ENCODE measurements at regions not wholly inside any gene's neighbourhood (a gene's known extent, or its start where the extent isn't known, plus 50 kb on each side); places are given as distances from the start of the nearest gene placed in this dataset.
"Not testable (repeated sequence)": the region's sequence is repeated elsewhere in the genome, so short reads cannot be mapped to it uniquely, and the experiment has no call there.

DNA sequence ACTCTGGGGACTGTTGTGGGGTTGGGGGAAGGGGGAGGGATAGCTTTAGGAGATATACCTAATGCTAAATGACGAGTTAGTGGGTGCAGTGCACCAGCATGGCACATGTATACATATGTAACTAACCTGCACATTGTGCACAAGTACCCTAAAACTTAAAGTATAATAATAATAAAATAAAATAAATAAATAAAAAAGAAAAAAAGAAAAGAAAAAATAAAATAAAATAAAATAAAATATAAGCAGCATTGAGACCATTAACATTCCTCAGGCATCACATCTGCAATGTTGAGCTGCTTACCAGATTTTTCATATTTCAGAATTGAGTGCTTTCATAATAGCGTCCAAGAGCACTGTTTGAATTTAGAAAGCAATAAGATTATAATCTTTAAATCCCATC lies 263.2 kb upstream of the GJE1 start:
- H3K4me1 Mint-ChIP-seq; DNase-seq; POLR2A ChIA-PET; intact Hi-C loops (cut with DNase I, micrococcal nuclease); H3K36me3 Mint-ChIP-seq (ENCODE audit: low read depth); H3K27me3 Mint-ChIP-seq; H3K9me3 Mint-ChIP-seq (ENCODE audit: low read depth); H3K27ac Mint-ChIP-seq; ATAC-seq; H3K4me3 Mint-ChIP-seq: not testable (repeated sequence)
- CTCF ChIA-PET: interaction anchor here (0.7 kb wide), 1 partner anchor 1794 kb away, joined by 3 read pairs; no protein-coding TSS in a partner anchor

DNA sequence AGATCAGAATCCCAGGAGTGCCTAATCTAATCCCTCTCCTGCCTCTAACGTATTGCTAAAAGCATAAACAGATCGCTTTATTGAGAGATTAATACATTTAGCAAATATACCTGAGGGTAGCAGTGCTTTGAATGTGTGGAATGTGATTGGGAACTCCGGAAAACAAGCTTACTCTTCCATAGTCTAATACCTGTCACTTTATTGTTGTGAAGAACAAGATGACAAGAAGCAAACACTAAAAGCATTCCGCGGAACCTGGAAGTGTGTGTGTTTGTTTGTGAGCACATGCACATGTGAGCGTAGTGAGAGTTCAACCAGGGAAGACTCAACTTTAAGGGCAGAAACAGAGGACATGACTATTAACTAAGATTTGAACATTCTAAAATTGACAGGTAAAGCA lies 265.0 kb upstream of the GJE1 start:
- Mint-ChIP-seq H3K27ac (no peak overlapping the region), H3K27me3 (no peaks in the 10 kb centered on the region), H3K4me1 (no peaks in the 10 kb centered on the region), H3K36me3 (ENCODE audit: low read depth) (no peaks in the 10 kb centered on the region), H3K4me3 (no peak overlapping the region), H3K9me3 (ENCODE audit: low read depth) (peaks cover 1% of the 10 kb centered on the region)
- intact Hi-C loops (cut with DNase I, micrococcal nuclease): no loop called here
- ATAC-seq (no peak), DNase-seq (no peak)
- CTCF ChIA-PET: no interaction called here
- POLR2A ChIA-PET: no interaction called here

DNA sequence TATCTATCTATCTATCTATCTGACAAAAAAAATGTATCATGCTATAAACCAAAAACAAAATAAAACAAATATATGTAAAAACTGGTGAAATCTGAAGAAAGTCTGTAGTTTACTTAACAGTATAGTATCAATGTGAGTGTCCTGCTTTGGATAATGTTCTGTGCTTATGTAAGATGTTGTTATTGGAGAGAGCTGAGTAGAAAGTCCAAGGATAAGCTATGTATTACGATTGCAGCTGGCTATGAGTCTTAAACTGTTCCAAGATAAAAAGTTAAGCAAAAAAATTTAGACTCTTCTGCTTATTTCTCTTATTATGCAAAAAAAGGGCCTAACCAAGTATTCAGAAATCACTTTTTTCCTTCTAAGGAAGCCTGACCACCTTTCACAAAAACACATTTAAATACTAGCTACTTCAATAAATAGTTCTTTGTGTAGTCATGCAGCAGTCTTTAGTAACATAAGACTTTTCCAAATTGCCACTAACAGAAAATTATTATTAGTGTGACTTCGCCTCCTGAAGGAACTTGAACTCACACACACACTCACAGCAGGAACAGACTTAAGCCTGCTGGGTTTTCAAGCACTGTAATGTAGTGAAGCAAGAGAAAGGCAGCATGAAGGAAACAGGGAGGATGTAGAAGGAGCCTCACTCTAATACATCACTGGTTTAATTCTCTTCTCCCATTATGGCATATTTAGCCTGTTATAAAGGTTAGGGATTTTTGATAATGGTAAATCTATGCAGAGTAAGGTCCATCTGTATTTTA lies 265.8 kb upstream of the GJE1 start:
- Mint-ChIP-seq H3K27me3 (no peaks in the 10 kb centered on the region), H3K9me3 (ENCODE audit: low read depth) (peaks cover 1% of the 10 kb centered on the region), H3K27ac (no peak overlapping the region), H3K4me3 (no peak overlapping the region), H3K4me1 (no peaks in the 10 kb centered on the region), H3K36me3 (ENCODE audit: low read depth) (no peaks in the 10 kb centered on the region)
- CTCF ChIA-PET: no interaction called here
- intact Hi-C loops (cut with DNase I, micrococcal nuclease): no loop called here
- POLR2A ChIA-PET: no interaction called here
- no peak for DNase-seq
- ATAC-seq: no peak

DNA sequence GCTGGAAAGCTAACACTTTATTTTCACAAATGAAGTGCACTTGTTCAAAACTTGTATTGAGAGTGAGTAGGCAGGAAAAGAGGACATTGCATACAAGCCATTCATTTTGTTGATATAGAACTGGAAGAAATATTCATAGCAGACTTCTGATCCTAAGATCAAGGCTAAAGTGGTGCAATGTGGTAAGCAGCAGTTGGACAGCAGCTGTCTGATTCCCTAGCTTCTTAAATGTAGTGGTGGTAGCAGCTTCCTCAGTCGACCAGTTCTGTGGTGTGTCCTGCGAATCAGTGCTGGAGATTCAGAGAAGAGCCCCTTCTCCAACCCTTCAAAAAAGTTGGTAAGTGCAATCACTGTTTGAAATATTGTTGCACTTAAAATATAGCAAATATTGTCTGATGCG lies 281.7 kb upstream of the GJE1 start:
- intact Hi-C loops (cut with DNase I, micrococcal nuclease): no loop called here
- no peak for ATAC-seq
- Mint-ChIP-seq H3K36me3 (ENCODE audit: low read depth) (no peaks in the 10 kb centered on the region), H3K27ac (no peak overlapping the region), H3K9me3 (ENCODE audit: low read depth) (no peaks in the 10 kb centered on the region), H3K27me3 (no peaks in the 10 kb centered on the region), H3K4me3 (no peak overlapping the region), H3K4me1 (peaks cover 29% of the 10 kb centered on the region)
- CTCF ChIA-PET: no interaction called here
- DNase-seq: no peak
- POLR2A ChIA-PET: no interaction called here

DNA sequence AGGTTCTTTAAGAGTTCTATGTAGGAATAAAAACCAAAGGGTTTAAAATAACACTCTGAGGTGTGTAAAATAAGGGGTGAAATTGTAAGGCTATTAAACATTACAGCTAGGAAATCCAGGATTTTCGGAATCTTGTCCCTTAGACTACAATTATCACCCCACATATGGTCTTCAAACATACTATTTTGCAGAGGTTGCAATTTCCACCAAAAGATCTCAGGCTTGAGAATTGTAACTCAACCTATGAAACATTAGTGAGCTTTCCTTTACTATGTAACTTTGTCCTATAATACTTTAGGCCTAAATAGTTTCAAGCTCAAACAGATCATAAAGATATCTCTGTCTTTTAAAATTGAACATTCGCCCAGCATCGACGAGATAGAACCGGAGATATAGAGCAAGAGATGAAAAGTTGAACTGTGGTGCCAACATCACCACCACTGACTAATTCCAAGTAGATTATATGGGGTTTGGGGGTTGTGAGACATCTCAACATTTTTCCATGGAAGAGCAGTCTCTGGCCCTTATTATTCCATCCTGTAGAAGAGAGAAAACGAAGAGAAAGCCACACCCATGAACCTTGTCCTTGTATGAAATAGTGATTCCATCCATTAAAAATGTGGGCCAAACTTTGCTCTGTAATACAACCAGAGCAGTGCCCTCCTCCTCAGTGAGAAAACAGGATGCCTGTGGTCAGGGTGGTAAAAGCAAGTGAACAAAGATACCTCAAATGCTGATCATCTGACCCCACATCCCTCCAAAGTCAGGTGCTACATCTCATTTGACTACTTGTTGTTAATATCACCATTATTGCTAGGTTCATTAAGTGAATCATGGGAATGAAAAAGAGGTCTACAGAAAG lies 284.5 kb upstream of the GJE1 start:
- intact Hi-C loops (cut with DNase I, micrococcal nuclease): no loop called here
- Mint-ChIP-seq H3K9me3 (ENCODE audit: low read depth) (no peaks in the 10 kb centered on the region), H3K4me3 (no peak overlapping the region), H3K27me3 (no peaks in the 10 kb centered on the region), H3K27ac (peak overlapping the region; percentile 39), H3K4me1 (peaks cover 29% of the 10 kb centered on the region), H3K36me3 (ENCODE audit: low read depth) (no peaks in the 10 kb centered on the region)
- DNase-seq (peak; percentile 24), ATAC-seq (peak; percentile 68)
- CTCF ChIA-PET: interaction anchor here (1.0 kb wide), 1 partner anchor 8 kb away, joined by 3 read pairs; no protein-coding TSS in a partner anchor
- POLR2A ChIA-PET: no interaction called here

DNA sequence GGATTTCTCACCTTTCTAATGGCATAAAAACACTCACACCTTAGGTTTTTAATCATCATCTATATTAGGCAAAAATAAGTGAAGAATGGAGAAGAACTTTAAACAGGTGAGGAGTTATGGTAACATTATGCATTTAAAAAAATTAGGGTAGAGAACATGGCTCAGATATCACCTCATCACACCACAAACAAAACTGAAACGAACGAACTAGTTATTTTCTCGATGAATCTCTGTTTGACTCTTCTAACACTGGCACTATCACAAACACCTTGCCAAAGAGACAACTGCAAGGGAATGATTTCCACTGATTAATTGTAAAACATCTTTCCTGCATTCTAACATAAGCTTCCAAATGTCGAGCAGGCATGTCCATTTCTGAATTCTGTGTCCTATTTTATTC lies 286.1 kb upstream of the GJE1 start:
- no peak for ATAC-seq
- no peaks in the 10 kb centered on the region for H3K9me3 Mint-ChIP-seq (ENCODE audit: low read depth)
- H3K4me3 Mint-ChIP-seq: no peak overlapping the region
- H3K36me3 Mint-ChIP-seq (ENCODE audit: low read depth): no peaks in the 10 kb centered on the region
- DNase-seq: no peak
- H3K27ac Mint-ChIP-seq: no peak overlapping the region
- ChIA-PET POLR2A (no interaction called here), CTCF (no interaction called here)
- no peaks in the 10 kb centered on the region for H3K27me3 Mint-ChIP-seq
- peaks cover 29% of the 10 kb centered on the region for H3K4me1 Mint-ChIP-seq
- intact Hi-C loops (cut with DNase I, micrococcal nuclease): no loop called here

DNA sequence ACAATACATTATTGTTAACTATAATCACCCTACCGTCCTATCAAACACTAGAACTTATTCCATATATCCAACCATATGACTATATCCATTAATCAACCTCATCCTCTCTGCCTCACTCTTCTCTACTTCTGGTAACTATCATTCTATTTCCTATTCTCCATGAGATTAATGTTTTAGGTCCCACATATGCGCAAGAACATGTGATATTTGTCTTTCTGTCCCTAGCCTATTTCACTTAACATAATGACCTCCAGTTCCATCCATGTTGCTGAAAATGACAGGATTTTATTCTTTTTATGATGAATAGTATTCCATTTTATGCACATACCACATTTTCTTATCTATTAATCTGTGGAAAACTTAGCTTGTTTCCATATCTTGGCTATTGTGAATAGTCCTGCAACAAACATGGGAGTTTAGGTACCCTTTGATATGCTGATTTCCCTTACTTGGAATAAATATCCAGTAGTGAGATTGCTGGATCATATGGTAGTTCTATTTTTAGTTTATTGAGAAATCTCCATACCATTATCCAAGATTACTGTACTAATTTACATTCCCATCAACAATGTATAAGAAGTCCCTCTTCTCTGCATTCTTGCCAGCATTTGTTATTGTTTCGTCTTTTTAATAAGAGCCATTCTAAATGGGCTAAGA lies 289.4 kb upstream of the GJE1 start:
- DNase-seq: no peak
- no peak for ATAC-seq
- H3K27me3 Mint-ChIP-seq: no peaks in the 10 kb centered on the region
- no peaks in the 10 kb centered on the region for H3K36me3 Mint-ChIP-seq (ENCODE audit: low read depth)
- no peaks in the 10 kb centered on the region for H3K9me3 Mint-ChIP-seq (ENCODE audit: low read depth)
- intact Hi-C loops (cut with DNase I, micrococcal nuclease): no loop called here
- CTCF ChIA-PET: no interaction called here
- H3K4me1 Mint-ChIP-seq: peaks cover 16% of the 10 kb centered on the region
- no peak overlapping the region for H3K4me3 Mint-ChIP-seq
- POLR2A ChIA-PET: no interaction called here
- no peak overlapping the region for H3K27ac Mint-ChIP-seq

DNA sequence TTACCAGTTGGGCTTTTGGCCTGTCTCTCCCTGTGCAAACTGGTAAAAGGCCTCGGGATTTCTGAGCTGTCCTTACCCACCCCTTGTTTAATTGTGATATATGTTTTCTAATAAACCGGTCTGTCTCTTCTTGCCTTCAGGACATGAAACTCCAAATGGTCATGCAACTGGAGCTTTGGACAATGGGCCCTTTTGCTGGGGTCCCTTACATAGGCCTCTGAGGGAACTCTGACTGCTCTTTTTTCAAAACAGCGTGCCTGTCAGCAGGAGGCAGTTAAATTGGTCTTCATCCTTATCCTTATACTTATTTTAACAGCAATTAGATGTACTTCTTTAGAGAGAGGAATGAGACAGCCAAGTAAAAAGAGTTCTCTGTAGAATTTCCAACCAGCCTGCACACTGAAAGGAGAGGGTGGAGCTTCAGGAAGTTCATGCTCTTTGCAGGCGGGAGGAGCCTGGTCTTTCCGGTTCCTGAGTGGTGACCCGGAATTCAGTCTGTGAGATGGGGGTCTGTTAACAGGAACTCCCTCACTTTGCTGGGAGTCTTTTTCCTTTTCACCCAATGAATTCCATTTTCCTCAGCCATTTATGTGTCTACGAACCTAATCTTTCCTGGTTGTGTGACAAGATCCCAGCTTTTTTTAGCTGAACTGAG lies 299.6 kb upstream of the GJE1 start:
- no peak overlapping the region for H3K4me3 Mint-ChIP-seq
- no peaks in the 10 kb centered on the region for H3K4me1 Mint-ChIP-seq
- H3K36me3 Mint-ChIP-seq (ENCODE audit: low read depth): no peaks in the 10 kb centered on the region
- no peak overlapping the region for H3K27ac Mint-ChIP-seq
- POLR2A ChIA-PET: no interaction called here
- ATAC-seq (no peak), DNase-seq (no peak)
- no peaks in the 10 kb centered on the region for H3K9me3 Mint-ChIP-seq (ENCODE audit: low read depth)
- H3K27me3 Mint-ChIP-seq: no peaks in the 10 kb centered on the region
- intact Hi-C loops (cut with DNase I, micrococcal nuclease): no loop called here
- CTCF ChIA-PET: no interaction called here

DNA sequence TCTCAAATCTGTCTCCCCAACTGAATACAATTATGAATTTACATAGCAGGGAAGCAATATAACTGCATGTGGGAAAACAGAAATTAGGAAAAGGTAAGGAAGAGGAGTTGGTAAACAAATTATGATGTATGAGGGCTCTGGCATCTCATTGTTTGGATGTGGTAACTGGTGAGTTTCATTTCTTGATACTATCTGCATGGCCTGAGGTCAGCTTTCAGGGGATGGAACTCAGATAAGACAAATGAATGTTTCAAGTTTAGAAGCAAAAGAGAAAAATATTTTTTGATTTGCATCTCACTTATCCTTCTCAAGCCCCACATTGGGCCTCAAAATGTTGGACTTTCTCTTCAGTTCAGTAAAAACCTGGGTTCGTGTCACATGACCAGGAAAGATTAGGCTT lies 302.2 kb upstream of the GJE1 start:
- Mint-ChIP-seq H3K27me3 (no peaks in the 10 kb centered on the region), H3K9me3 (ENCODE audit: low read depth) (no peaks in the 10 kb centered on the region), H3K36me3 (ENCODE audit: low read depth) (no peaks in the 10 kb centered on the region), H3K4me3 (no peak overlapping the region), H3K27ac (no peak overlapping the region), H3K4me1 (no peaks in the 10 kb centered on the region)
- ChIA-PET CTCF (interaction anchor here (1.7 kb wide), 1 partner anchor 147 kb away, joined by 5 read pairs; no protein-coding TSS in a partner anchor), POLR2A (no interaction called here)
- DNase-seq (no peak), ATAC-seq (no peak)
- intact Hi-C loops (cut with DNase I, micrococcal nuclease): no loop called here

DNA sequence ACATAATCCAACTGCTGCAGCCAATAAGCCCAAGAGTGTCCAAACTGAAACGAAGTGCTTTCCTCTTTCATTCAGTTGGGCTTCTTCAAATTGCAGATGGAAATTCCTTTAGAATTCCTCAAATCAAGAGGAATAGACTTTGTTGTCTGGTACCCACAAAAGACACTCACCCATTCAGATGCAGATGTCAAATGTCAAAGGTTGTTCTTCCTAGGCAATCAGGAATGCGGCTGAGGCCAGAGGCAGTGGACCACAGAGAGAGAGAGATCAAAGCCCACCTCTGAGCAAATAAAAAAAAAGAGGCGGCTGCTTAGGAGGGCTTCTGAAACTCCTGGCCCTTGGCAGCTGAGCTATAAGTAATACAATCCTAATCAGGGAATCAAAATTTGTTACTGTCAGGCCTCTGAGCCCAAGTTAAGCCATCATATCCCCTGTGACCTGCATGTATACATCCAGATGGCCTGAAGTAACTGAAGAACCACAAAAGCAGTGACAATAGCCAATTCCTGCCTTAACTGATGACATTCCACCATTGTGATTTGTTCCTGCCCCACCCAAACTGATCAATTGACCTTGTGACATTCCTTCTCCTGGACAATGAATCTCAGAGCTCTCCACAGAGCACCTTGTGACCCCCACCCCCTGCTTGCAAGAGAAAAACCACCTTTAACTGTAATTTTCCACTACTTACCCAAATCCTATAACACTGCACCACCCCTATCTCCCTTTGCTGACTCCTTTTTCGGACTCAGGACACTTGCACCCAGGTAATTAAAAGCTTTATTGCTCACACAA lies 303.0 kb upstream of the GJE1 start:
- ATAC-seq (no peak), DNase-seq (no peak)
- POLR2A ChIA-PET: no interaction called here
- intact Hi-C loops (cut with DNase I, micrococcal nuclease): no loop called here
- no peaks in the 10 kb centered on the region for H3K36me3 Mint-ChIP-seq (ENCODE audit: low read depth)
- CTCF ChIA-PET: no interaction called here
- H3K27me3 Mint-ChIP-seq: no peaks in the 10 kb centered on the region
- H3K4me1 Mint-ChIP-seq: no peaks in the 10 kb centered on the region
- H3K9me3 Mint-ChIP-seq (ENCODE audit: low read depth): no peaks in the 10 kb centered on the region
- no peak overlapping the region for H3K4me3 Mint-ChIP-seq
- no peak overlapping the region for H3K27ac Mint-ChIP-seq

DNA sequence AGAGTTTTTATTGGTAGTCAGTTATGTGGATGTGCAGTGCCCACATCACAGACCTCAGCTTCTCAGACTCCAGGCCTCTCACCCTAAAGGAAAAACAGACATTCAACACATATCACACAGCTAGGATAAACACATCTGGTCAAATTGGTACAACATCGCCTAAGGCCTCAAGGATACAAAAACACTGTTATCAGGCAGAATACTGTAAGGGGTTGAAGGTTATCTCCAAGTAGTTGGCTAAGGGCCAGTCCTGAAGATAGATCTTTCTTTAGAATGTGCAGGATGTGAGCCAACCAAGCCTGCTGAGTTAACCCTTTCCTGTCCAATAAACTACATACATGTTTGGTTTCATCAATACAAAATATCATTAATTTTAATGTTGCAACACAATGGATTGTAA lies 308.4 kb upstream of the GJE1 start:
- H3K9me3 Mint-ChIP-seq (ENCODE audit: low read depth): no peaks in the 10 kb centered on the region
- ATAC-seq: no peak
- H3K4me1 Mint-ChIP-seq: no peaks in the 10 kb centered on the region
- H3K27me3 Mint-ChIP-seq: no peaks in the 10 kb centered on the region
- no peak overlapping the region for H3K4me3 Mint-ChIP-seq
- ChIA-PET POLR2A (no interaction called here), CTCF (interaction anchor here (0.6 kb wide), 1 partner anchor 13 kb away, joined by 3 read pairs; no protein-coding TSS in a partner anchor)
- no peak overlapping the region for H3K27ac Mint-ChIP-seq
- intact Hi-C loops (cut with DNase I, micrococcal nuclease): no loop called here
- no peak for DNase-seq
- H3K36me3 Mint-ChIP-seq (ENCODE audit: low read depth): no peaks in the 10 kb centered on the region
